HEK293 (cell line): ENCODE measurements at regions not wholly inside any gene's neighbourhood (a gene's known extent, or its start where the extent isn't known, plus 50 kb on each side); places are given as distances from the start of the nearest gene placed in this dataset.

ENCODE experiments used
- CTCF ChIA-PET: fragments of 350-600 bp; formaldehyde crosslinking; extraction: SDS; loops from one replicate; lab custom pipeline; 2021; ENCODE audit warnings: antibody characterized with exemption; lab: Yijun Ruan, JAX
- POLR2A ChIA-PET: fragments of 300-600 bp; formaldehyde crosslinking; extraction: SDS; loops from one replicate; lab custom pipeline; 2020; ENCODE audit warnings: antibody characterized with exemption, inconsistent platforms; lab: Yijun Ruan, JAX
- H3K27ac ChIP-seq: fragments of 200-500 bp; sonication (Bioruptor generic); 2 replicates; pipeline ENCODE4 v1.5.1; 2014; ENCODE audit warnings: low read depth, low read length, control low read depth, inconsistent platforms; ENCODE audit errors: extremely low read depth
- H3K36me3 ChIP-seq, 2 experiments: fragments of 200-500 bp in 1 of 2; sonication (Bioruptor generic) in 1 of 2; 1 replicate in 1 of 2; 2 replicates in 1 of 2; pipeline ENCODE4 v1.5.1; 2014 to 2017; ENCODE audit warnings: inconsistent platforms in 2 of 2, low read length in 2 of 2; ENCODE audit not compliant: control insufficient read depth in 2 of 2, insufficient read depth in 1 of 2
- H3K4me1 ChIP-seq: fragments of 200-500 bp; sonication (Bioruptor generic); 2 replicates; pipeline ENCODE4 v1.5.1; 2014; ENCODE audit warnings: mild to moderate bottlenecking, low read length, inconsistent platforms; ENCODE audit not compliant: control insufficient read depth, insufficient read depth
- H3K4me3 ChIP-seq: 2 replicates; pipeline ENCODE4 v1.5.1; 2011; ENCODE audit warnings: low read depth, mild to moderate bottlenecking, control low read depth, low read length, moderate library complexity
- H3K9me3 ChIP-seq: fragments of 200-500 bp; sonication (Bioruptor generic); 2 replicates; pipeline ENCODE4 v1.5.1; 2014; ENCODE audit warnings: low read depth, low read length, inconsistent platforms; ENCODE audit not compliant: control insufficient read depth, insufficient read depth
- KLF16 ChIP-seq: fragments of 450-650 bp; formaldehyde crosslinking; IDR thresholded peaks from 2 replicates; pipeline ENCODE4 v1.5.1; 2017; ENCODE audit warnings: missing biosample characterization, missing genetic modification characterization
- PRDM1 ChIP-seq: fragments of 450-650 bp; formaldehyde crosslinking; IDR thresholded peaks from 2 replicates; pipeline ENCODE4; 2016; ENCODE audit warnings: missing biosample characterization, missing genetic modification characterization
- SCRT2 ChIP-seq: fragments of 450-650 bp; formaldehyde crosslinking; IDR thresholded peaks from 2 replicates; pipeline ENCODE4 v1.5.1; 2016; ENCODE audit warnings: missing biosample characterization, missing genetic modification characterization
- ZBTB11 ChIP-seq: fragments of 450-650 bp; formaldehyde crosslinking; conservative IDR thresholded peaks from 2 replicates; pipeline ENCODE4 v1.5.1; 2016; ENCODE audit warnings: low read depth, missing biosample characterization, missing genetic modification characterization
- ZBTB26 ChIP-seq: fragments of 450-650 bp; formaldehyde crosslinking; optimal IDR thresholded peaks from 2 replicates; pipeline ENCODE3; 2016; ENCODE audit warnings: missing biosample characterization, mild to moderate bottlenecking, missing genetic modification characterization
- ZBTB8A ChIP-seq: fragments of 450-650 bp; formaldehyde crosslinking; IDR thresholded peaks from 2 replicates; pipeline ENCODE4 v1.5.1; 2016; ENCODE audit warnings: missing biosample characterization, missing genetic modification characterization
- ZNF132 ChIP-seq: fragments of 450-650 bp; formaldehyde crosslinking; IDR thresholded peaks from 2 replicates; pipeline ENCODE4 v1.5.1; 2017; ENCODE audit warnings: missing biosample characterization, missing genetic modification characterization, borderline replicate concordance
- ZNF24 ChIP-seq: fragments of 450-650 bp; formaldehyde crosslinking; IDR thresholded peaks from 2 replicates; pipeline ENCODE4 v1.5.1; 2016; ENCODE audit warnings: missing biosample characterization, missing genetic modification characterization
- ZNF302 ChIP-seq: fragments of 450-650 bp; formaldehyde crosslinking; IDR thresholded peaks from 2 replicates; pipeline ENCODE4 v1.5.1; 2016; ENCODE audit warnings: missing biosample characterization, missing genetic modification characterization, low read depth
- ZNF341 ChIP-seq: fragments of 450-650 bp; formaldehyde crosslinking; IDR thresholded peaks from 2 replicates; pipeline ENCODE4; 2016; ENCODE audit warnings: low read depth, missing biosample characterization, missing genetic modification characterization
- ZNF404 ChIP-seq: fragments of 450-650 bp; formaldehyde crosslinking; IDR thresholded peaks from 2 replicates; pipeline ENCODE4 v1.5.1; 2017; ENCODE audit warnings: missing biosample characterization, missing genetic modification characterization
- ZNF473 ChIP-seq: fragments of 450-650 bp; formaldehyde crosslinking; IDR thresholded peaks from 2 replicates; pipeline ENCODE4 v1.5.1; 2017; ENCODE audit warnings: missing biosample characterization, missing genetic modification characterization
- ZNF629 ChIP-seq: fragments of 450-650 bp; formaldehyde crosslinking; IDR thresholded peaks from 2 replicates; pipeline ENCODE4 v1.5.1; 2017; ENCODE audit warnings: missing biosample characterization, missing genetic modification characterization
- ZNF747 ChIP-seq: fragments of 450-650 bp; formaldehyde crosslinking; IDR thresholded peaks from 2 replicates; pipeline ENCODE4 v1.5.1; 2016; ENCODE audit warnings: missing biosample characterization, missing genetic modification characterization
- ZNF785 ChIP-seq: fragments of 450-650 bp; formaldehyde crosslinking; IDR thresholded peaks from 2 replicates; pipeline ENCODE4 v1.5.1; 2016; ENCODE audit warnings: missing biosample characterization, missing genetic modification characterization
- ZNF843 ChIP-seq: fragments of 450-650 bp; formaldehyde crosslinking; IDR thresholded peaks from 2 replicates; pipeline ENCODE4 v1.5.1; 2016; ENCODE audit warnings: missing biosample characterization, missing genetic modification characterization
- ZSCAN18 ChIP-seq: fragments of 450-650 bp; formaldehyde crosslinking; IDR thresholded peaks from 2 replicates; pipeline ENCODE4 v1.5.1; 2016; ENCODE audit warnings: missing biosample characterization, missing genetic modification characterization
- TF ChIP-seq, protein P1 (sequence below): fragments of 450-650 bp; formaldehyde crosslinking; IDR thresholded peaks from 2 replicates; pipeline ENCODE4 v1.5.1; 2016; ENCODE audit warnings: missing biosample characterization, missing genetic modification characterization, borderline replicate concordance
- TF ChIP-seq, protein P2 (sequence below): fragments of 450-650 bp; formaldehyde crosslinking; IDR thresholded peaks from 2 replicates; pipeline ENCODE4 v1.5.1; 2017; ENCODE audit warnings: missing biosample characterization, missing genetic modification characterization

- no peaks in the 10 kb centered on the region for H3K9me3 ChIP-seq
- no peaks in the 10 kb centered on the region for H3K4me1 ChIP-seq
- TF ChIP-seq SCRT2 (no peak), ZNF24 (tag by site-specific recombination) (no peak), ZSCAN18 (tag by site-specific recombination) (no peak), ZNF302 (tag by site-specific recombination) (no peak), ZBTB26 (tag by site-specific recombination) (no peak), ZBTB11 (tag by site-specific recombination) (no peak), ZNF404 (tag by site-specific recombination) (no peak), ZNF843 (tag by site-specific recombination) (no peak), KLF16 (tag by site-specific recombination) (no peak), ZNF747 (tag by site-specific recombination) (no peak), ZNF341 (tag by site-specific recombination) (no peak), ZNF785 (no peak), ZNF629 (tag by site-specific recombination) (no peak), ZNF132 (tag by site-specific recombination) (no peak), PRDM1 (tag by site-specific recombination) (no peak), ZBTB8A (no peak), ZNF473 (tag by site-specific recombination) (no peak)
- TF ChIP-seq, protein P1, sequence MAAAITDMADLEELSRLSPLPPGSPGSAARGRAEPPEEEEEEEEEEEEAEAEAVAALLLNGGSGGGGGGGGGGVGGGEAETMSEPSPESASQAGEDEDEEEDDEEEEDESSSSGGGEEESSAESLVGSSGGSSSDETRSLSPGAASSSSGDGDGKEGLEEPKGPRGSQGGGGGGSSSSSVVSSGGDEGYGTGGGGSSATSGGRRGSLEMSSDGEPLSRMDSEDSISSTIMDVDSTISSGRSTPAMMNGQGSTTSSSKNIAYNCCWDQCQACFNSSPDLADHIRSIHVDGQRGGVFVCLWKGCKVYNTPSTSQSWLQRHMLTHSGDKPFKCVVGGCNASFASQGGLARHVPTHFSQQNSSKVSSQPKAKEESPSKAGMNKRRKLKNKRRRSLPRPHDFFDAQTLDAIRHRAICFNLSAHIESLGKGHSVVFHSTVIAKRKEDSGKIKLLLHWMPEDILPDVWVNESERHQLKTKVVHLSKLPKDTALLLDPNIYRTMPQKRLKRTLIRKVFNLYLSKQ (tag by site-specific recombination), result no peak
- TF ChIP-seq, protein P2, sequence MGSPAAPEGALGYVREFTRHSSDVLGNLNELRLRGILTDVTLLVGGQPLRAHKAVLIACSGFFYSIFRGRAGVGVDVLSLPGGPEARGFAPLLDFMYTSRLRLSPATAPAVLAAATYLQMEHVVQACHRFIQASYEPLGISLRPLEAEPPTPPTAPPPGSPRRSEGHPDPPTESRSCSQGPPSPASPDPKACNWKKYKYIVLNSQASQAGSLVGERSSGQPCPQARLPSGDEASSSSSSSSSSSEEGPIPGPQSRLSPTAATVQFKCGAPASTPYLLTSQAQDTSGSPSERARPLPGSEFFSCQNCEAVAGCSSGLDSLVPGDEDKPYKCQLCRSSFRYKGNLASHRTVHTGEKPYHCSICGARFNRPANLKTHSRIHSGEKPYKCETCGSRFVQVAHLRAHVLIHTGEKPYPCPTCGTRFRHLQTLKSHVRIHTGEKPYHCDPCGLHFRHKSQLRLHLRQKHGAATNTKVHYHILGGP (tag by site-specific recombination), result no peak
- H3K36me3 ChIP-seq, result no peaks in the 10 kb centered on the region
- no peak overlapping the region for H3K27ac ChIP-seq
- no peak overlapping the region for H3K4me3 ChIP-seq
- ChIA-PET POLR2A (no interaction called here), CTCF (no interaction called here)
These were observed 116.2 kb downstream of the PDHA2 start for GRCh38 chr4:95956094-95956493.
